GM12891 (cell line): ENCODE measurements at regions not wholly inside any gene's neighbourhood (a gene's known extent, or its start where the extent isn't known, plus 50 kb on each side); places are given as distances from the start of the nearest gene placed in this dataset.

Experiments
- POLR2A ChIP-seq: IDR thresholded peaks from 2 replicates; pipeline ENCODE4 v1.6.1; 2011; ENCODE audit warnings: low read depth, low read length, control low read depth
- POLR2AphosphoS5 ChIP-seq: IDR thresholded peaks from 2 replicates; pipeline ENCODE4 v1.6.1; 2011; ENCODE audit warnings: low read depth, low read length, control low read depth
- SPI1 ChIP-seq: IDR thresholded peaks from 2 replicates; pipeline ENCODE4 v1.6.1; 2011; ENCODE audit warnings: low read depth, low read length, control low read depth

DNA sequence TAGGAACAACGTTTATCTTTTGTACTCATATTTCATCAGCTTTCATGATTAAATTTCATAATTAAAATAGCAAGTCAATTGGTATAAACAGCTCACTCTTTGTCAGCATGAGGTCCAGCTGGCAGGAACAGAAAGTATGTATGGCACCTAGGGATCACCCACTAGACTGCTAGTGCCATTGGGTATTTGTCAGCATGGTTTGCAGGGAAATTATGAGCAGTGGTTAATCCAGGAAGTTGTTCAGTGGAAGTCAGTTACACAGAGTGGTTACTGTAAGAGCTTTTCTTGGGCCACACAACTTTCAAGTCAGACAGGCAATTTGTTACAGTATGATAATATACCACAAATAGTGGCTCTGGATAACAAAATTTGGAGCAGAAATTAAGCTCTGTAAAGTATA, 340.3 kb upstream of the RGS6 start:
- no peak for TF ChIP-seq POLR2A
- TF ChIP-seq POLR2AphosphoS5, result no peak
- TF ChIP-seq SPI1, result no peak
